ENCODE measurements at regions not wholly inside any gene's neighbourhood (a gene's known extent, or its start where the extent isn't known, plus 50 kb on each side); places are given as distances from the start of the nearest gene placed in this dataset.

DNA sequence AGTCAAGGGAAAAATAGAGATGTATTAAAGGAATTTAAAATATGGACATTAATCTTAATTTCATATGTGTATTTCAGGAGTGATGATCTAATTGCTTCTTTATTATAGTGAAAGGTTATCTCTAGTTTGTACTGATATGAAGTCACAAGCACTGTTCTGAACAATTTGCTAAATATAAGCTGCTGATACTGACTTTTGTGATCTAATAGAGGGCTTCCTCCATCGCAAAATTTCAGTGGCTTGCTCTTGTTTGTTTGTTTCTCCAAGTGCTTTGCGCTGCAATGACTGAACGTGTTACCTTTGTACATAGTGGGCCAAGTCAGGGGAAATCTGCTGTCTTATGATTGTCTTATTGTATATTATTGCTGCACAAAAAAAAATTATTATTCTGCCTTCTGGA, 307.0 kb downstream of the KCNJ2 start:
- TF ChIP-seq, protein P1, sequence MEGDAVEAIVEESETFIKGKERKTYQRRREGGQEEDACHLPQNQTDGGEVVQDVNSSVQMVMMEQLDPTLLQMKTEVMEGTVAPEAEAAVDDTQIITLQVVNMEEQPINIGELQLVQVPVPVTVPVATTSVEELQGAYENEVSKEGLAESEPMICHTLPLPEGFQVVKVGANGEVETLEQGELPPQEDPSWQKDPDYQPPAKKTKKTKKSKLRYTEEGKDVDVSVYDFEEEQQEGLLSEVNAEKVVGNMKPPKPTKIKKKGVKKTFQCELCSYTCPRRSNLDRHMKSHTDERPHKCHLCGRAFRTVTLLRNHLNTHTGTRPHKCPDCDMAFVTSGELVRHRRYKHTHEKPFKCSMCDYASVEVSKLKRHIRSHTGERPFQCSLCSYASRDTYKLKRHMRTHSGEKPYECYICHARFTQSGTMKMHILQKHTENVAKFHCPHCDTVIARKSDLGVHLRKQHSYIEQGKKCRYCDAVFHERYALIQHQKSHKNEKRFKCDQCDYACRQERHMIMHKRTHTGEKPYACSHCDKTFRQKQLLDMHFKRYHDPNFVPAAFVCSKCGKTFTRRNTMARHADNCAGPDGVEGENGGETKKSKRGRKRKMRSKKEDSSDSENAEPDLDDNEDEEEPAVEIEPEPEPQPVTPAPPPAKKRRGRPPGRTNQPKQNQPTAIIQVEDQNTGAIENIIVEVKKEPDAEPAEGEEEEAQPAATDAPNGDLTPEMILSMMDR (IDR thresholded peaks at IDR 0.05): no peak
- TF ChIP-seq EP300 (IDR thresholded peaks at IDR 0.05): no peak
- no peak for TF ChIP-seq POLR2AphosphoS5 (IDR thresholded peaks at IDR 0.05)
- TF ChIP-seq POLR2A (IDR thresholded peaks at IDR 0.05): no peak

Measured in stomach (tissue), 4 donors.